DND-41 (cell line): ENCODE measurements at regions not wholly inside any gene's neighbourhood (a gene's known extent, or its start where the extent isn't known, plus 50 kb on each side); places are given as distances from the start of the nearest gene placed in this dataset.

Experiments
- CTCF ChIP-seq: IDR thresholded peaks from 2 replicates; pipeline ENCODE4 v1.5.1; 2012; ENCODE audit warnings: borderline replicate concordance, low read length, moderate library complexity, mild to moderate bottlenecking; ENCODE audit not compliant: poor library complexity, severe bottlenecking; ENCODE audit errors: extremely low read depth
- EZH2 ChIP-seq: IDR thresholded peaks from 3 replicates; pipeline ENCODE4 v1.6.1; 2012; ENCODE audit warnings: borderline replicate concordance, low read depth, mild to moderate bottlenecking, moderate library complexity, low read length, inconsistent platforms; ENCODE audit not compliant: severe bottlenecking

DNA sequence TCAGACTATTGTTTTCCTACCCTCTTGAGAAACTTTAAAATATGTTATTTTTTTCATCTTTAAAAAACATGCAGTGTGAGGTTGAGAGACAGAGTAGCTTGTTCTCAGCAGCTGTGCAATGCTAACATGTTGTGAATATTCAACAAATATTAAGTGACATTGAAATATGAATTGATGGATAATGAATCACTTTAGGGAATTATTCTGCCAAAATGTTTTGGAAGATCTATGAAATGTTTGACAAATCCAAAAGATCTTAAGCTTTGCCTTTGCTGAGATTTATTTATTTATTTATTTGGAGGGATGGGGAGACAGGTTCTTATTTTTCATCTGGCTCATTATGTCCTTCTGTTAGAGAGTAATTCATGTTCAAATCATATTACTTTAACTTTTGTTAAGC is 680.1 kb upstream of the CXADR start:
- TF ChIP-seq CTCF (no peak), EZH2 (no peak)
